K562 (cell line): ENCODE measurements at regions not wholly inside any gene's neighbourhood (a gene's known extent, or its start where the extent isn't known, plus 50 kb on each side); places are given as distances from the start of the nearest gene placed in this dataset.

Experiments
- ATAC-seq: fragments of 200-7000 bp; cut with Tn5 transposase; 3 replicates; pipeline ENCODE4 v1.9.1; 2020; ENCODE audit warnings: moderate library complexity
- BruUV-seq: library from RNA; stranded (reverse); fragments of 400-500 nt; replicated peaks from 2 replicates; lab custom pipeline; 2021; lab: Mats Ljungman, UMichigan
- CTCF ChIA-PET: fragments of 300-600 bp; formaldehyde crosslinking; extraction: SDS; loops from one replicate; lab custom pipeline; 2021; ENCODE audit warnings: low intra/inter-chr PET ratio; lab: Yijun Ruan, JAX
- POLR2A ChIA-PET: fragments of 300-600, 350-650 bp; sonication (Branson Sonifier 250); formaldehyde crosslinking; extraction: SDS; loops from one replicate; lab custom pipeline; 2021; ENCODE audit warnings: antibody characterized with exemption, inconsistent platforms; lab: Yijun Ruan, JAX
- DNase-seq, 4 experiments: peaks; one replicate each; pipeline versions ENCODE4 v3.0.0 to v3.0.0-alpha.2; 2011 to 2018; ENCODE audit warnings: low spot score in 3 of 4, mixed read lengths in 3 of 4; ENCODE audit errors: extremely low read depth in 1 of 4
- FAIRE-seq: peaks from 2 replicates; lab custom pipeline; 2011; peaks lifted over from hg19 to GRCh38; lab: Jason Lieb, UNC
- H2AFZ ChIP-seq: 2 replicates; pipeline ENCODE4 v1.6.0; 2011; ENCODE audit warnings: low read depth, low read length, control low read depth, inconsistent platforms
- H3K27ac ChIP-seq: fragments of 200-600 bp; 3 replicates; pipeline ENCODE4 v1.8.0; 2011; ENCODE audit warnings: low read depth, mild to moderate bottlenecking, control low read depth, inconsistent platforms, low read length, moderate library complexity, mixed read lengths; ENCODE audit errors: extremely low read depth
- H3K27me3 ChIP-seq, 2 experiments: fragments of 300-600 bp in 1 of 2; 2 replicates in 1 of 2; 3 replicates in 1 of 2; pipeline versions ENCODE4 v1.6.0 to v1.8.0; 2011; ENCODE audit warnings: inconsistent platforms in 2 of 2, low read length in 2 of 2, mild to moderate bottlenecking in 1 of 2, mixed read lengths in 1 of 2, moderate library complexity in 1 of 2; ENCODE audit not compliant: control insufficient read depth in 2 of 2, insufficient read depth in 2 of 2
- H3K36me3 ChIP-seq: fragments of 300-600 bp; 3 replicates; pipeline ENCODE4 v1.8.0; 2011; ENCODE audit warnings: mild to moderate bottlenecking, low read length, inconsistent platforms; ENCODE audit not compliant: control insufficient read depth, insufficient read depth
- H3K4me1 ChIP-seq, 2 experiments: fragments of 200-600 bp in 1 of 2; replicated peaks in 1 of 2; 2 replicates in 1 of 2; 3 replicates in 1 of 2; pipeline versions ENCODE4 v1.5.1 to v1.8.0; 2011; ENCODE audit warnings: inconsistent platforms in 2 of 2, low read length in 2 of 2, mild to moderate bottlenecking in 1 of 2, mixed read lengths in 1 of 2, moderate library complexity in 1 of 2; ENCODE audit not compliant: control insufficient read depth in 2 of 2, insufficient read depth in 2 of 2
- H3K4me2 ChIP-seq: 2 replicates; pipeline ENCODE4 v1.6.1; 2011; ENCODE audit warnings: low read length, control low read depth, inconsistent platforms, mixed read lengths; ENCODE audit not compliant: insufficient read depth
- H3K4me3 ChIP-seq: fragments of 200-600 bp; sonication (generic), shearing (Covaris generic); 2 replicates; pipeline ENCODE4 v1.5.1; 2016; ENCODE audit warnings: control low read depth, inconsistent platforms
- H3K79me2 ChIP-seq: fragments of 200-600 bp; 3 replicates; pipeline ENCODE4 v1.8.0; 2011; ENCODE audit warnings: low read length, inconsistent platforms; ENCODE audit not compliant: control insufficient read depth, insufficient read depth
- H3K9ac ChIP-seq, 2 experiments: 2 replicates each; pipeline versions ENCODE4 v1.6.0 to v1.6.1; 2011; ENCODE audit warnings: low read depth in 2 of 2, low read length in 2 of 2, control low read depth in 1 of 2, inconsistent platforms in 1 of 2, mild to moderate bottlenecking in 1 of 2, mixed read lengths in 1 of 2; ENCODE audit not compliant: insufficient read depth in 1 of 2
- H3K9me1 ChIP-seq: one replicate; pipeline ENCODE4 v1.6.0; 2011; ENCODE audit warnings: inconsistent platforms, mild to moderate bottlenecking, low read length, moderate library complexity; ENCODE audit not compliant: control insufficient read depth, insufficient read depth
- H3K9me3 ChIP-seq: replicated peaks from 2 replicates; pipeline ENCODE4 v1.5.1; 2011; ENCODE audit warnings: low read depth, low read length, inconsistent platforms; ENCODE audit not compliant: control insufficient read depth, insufficient read depth
- H4K20me1 ChIP-seq: replicated peaks from 2 replicates; pipeline ENCODE4 v1.6.1; 2011; ENCODE audit warnings: low read length, inconsistent platforms, mixed read lengths; ENCODE audit not compliant: control insufficient read depth, insufficient read depth
- ASH1L ChIP-seq: fragments of 450-650 bp; IDR thresholded peaks from 2 replicates; pipeline ENCODE4 v1.6.1; 2018; ENCODE audit warnings: borderline replicate concordance, mild to moderate bottlenecking, low read depth; ENCODE audit not compliant: partially characterized antibody
- IRF1 ChIP-seq: sonication (generic); formaldehyde crosslinking; IDR thresholded peaks from 2 replicates; pipeline ENCODE4 v1.8.0; 2022; ENCODE audit warnings: missing genetic modification reagents, mild to moderate bottlenecking, borderline replicate concordance
- NUFIP1 ChIP-seq: fragments of 450-650 bp; IDR thresholded peaks from 2 replicates; pipeline ENCODE4 v1.6.1; 2018; ENCODE audit not compliant: partially characterized antibody
- RB1 ChIP-seq: fragments of 450-650 bp; IDR thresholded peaks from 2 replicates; pipeline ENCODE4 v1.6.1; 2017; ENCODE audit warnings: low read depth, mild to moderate bottlenecking
- TRIM24 ChIP-seq, 2 experiments: fragments of 450-650 bp; IDR thresholded peaks; 2 replicates each; pipeline ENCODE4 v1.6.1; 2016
- XRCC4 ChIP-seq: IDR thresholded peaks from one replicate; pipeline ENCODE4 v1.6.1; 2011; ENCODE audit not compliant: insufficient read depth, insufficient read length; ENCODE audit errors: extremely low read depth
- ZC3H8 ChIP-seq: fragments of 450-650 bp; IDR thresholded peaks from 2 replicates; pipeline ENCODE4 v1.6.1; 2017
- ZFP1 ChIP-seq: fragments of 450-650 bp; formaldehyde crosslinking; IDR thresholded peaks from 2 replicates; pipeline ENCODE4 v1.4.0; 2020; ENCODE audit warnings: mild to moderate bottlenecking, mixed read lengths
- ZNF24 ChIP-seq: fragments of 450-650 bp; IDR thresholded peaks from 2 replicates; pipeline ENCODE4 v1.6.1; 2016
- WGBS: fragments of 100-300 bp; shearing (Covaris generic); methylation state at CpG from one replicate; pipeline ENCODE4 v1.1.6; 2016; ENCODE audit warnings: low coverage, mixed read lengths; ENCODE audit not compliant: insufficient coverage; ENCODE audit errors: missing lambda C conversion rate; 5-methylcytosine and 5-hydroxymethylcytosine counted together
- in situ Hi-C: fragments of 300-500 bp; cut with MboI; formaldehyde crosslinking; loops from 4 replicates; pipeline ENCODE4 v1.15.0; 2018; ENCODE audit warnings: inconsistent platforms, mixed read lengths
- intact Hi-C: fragments of 100-400 bp; cut with micrococcal nuclease; formaldehyde crosslinking; loops from 2 replicates; pipeline ENCODE4 v1.14.2; 2022

GRCh38 chr13:86383561-86383960 lies 584.3 kb upstream of the SLITRK6 start (continued):
- no peak for TF ChIP-seq ZNF24
- no peak for TF ChIP-seq TRIM24 (IDR thresholded peaks at IDR 0.05)
- no peak for TF ChIP-seq ZFP1 (CRISPR knock-in tag)
- no peak for TF ChIP-seq ASH1L

- Histone ChIP-seq H2AFZ (no peak overlapping the region), H3K36me3 (no peaks in the 10 kb centered on the region), H3K9me3 (no peaks in the 10 kb centered on the region), H3K4me3 (no peak overlapping the region), H3K27me3 (no peaks in the 10 kb centered on the region), H3K9me1 (no peaks in the 10 kb centered on the region), H3K27ac (no peak overlapping the region), H3K9ac (no peak overlapping the region), H3K79me2 (no peaks in the 10 kb centered on the region), H3K4me2 (no peak overlapping the region), H3K4me1 (no peaks in the 10 kb centered on the region), H4K20me1 (no peaks in the 10 kb centered on the region)
- in situ Hi-C loops = no loop called here
- DNase-seq (no peak), FAIRE-seq (no peak), ATAC-seq (no peak)
- ChIA-PET CTCF (no interaction called here), POLR2A (no interaction called here)
- TF ChIP-seq ZC3H8 = no peak
- no peak for TF ChIP-seq NUFIP1
- no peak for TF ChIP-seq IRF1 (CRISPR knock-in tag)
- no peak for TF ChIP-seq RB1
- no peak for TF ChIP-seq XRCC4
- intact Hi-C loops = no loop called here
- BruUV-seq = no TSS peak
- 0% methylated on average over 1 of the region's 1 CpG for WGBS
Measured at GRCh38 chr13:86397635-86398034, 598.4 kb upstream of the SLITRK6 start.
